IMR-90 (cell line): ENCODE measurements at regions not wholly inside any gene's neighbourhood (a gene's known extent, or its start where the extent isn't known, plus 50 kb on each side); places are given as distances from the start of the nearest gene placed in this dataset.

Experiments
- CEBPB ChIP-seq: IDR thresholded peaks from 2 replicates; pipeline ENCODE4 v1.6.1; 2012; ENCODE audit warnings: low read depth, low read length, improper control_type of control experiment
- CTCF ChIP-seq: conservative IDR thresholded peaks from 2 replicates; pipeline ENCODE4 v1.5.1; 2012; ENCODE audit warnings: mild to moderate bottlenecking, low read depth, low read length, improper control_type of control experiment
- MXI1 ChIP-seq: IDR thresholded peaks from 2 replicates; pipeline ENCODE4 v1.6.1; 2012; ENCODE audit warnings: low read depth, mild to moderate bottlenecking, low read length, moderate library complexity, borderline replicate concordance
- NFE2L2 ChIP-seq: fragments of 150-350 bp; IDR thresholded peaks from 2 replicates; pipeline ENCODE4 v1.6.1; 2016; ENCODE audit warnings: low read depth, mild to moderate bottlenecking, low read length
- POLR2A ChIP-seq: IDR thresholded peaks from 2 replicates; pipeline ENCODE4 v1.6.1; 2012; ENCODE audit warnings: mild to moderate bottlenecking, low read depth, low read length
- RFX5 ChIP-seq: IDR thresholded peaks from 2 replicates; pipeline ENCODE4 v1.8.0; 2012; ENCODE audit warnings: low read depth, mild to moderate bottlenecking, low read length, moderate library complexity
- SMC3 ChIP-seq: fragments of 150-350 bp; IDR thresholded peaks from 2 replicates; pipeline ENCODE4 v1.6.1; 2016; ENCODE audit warnings: low read depth, mild to moderate bottlenecking, antibody characterized with exemption, low read length, moderate library complexity

DNA sequence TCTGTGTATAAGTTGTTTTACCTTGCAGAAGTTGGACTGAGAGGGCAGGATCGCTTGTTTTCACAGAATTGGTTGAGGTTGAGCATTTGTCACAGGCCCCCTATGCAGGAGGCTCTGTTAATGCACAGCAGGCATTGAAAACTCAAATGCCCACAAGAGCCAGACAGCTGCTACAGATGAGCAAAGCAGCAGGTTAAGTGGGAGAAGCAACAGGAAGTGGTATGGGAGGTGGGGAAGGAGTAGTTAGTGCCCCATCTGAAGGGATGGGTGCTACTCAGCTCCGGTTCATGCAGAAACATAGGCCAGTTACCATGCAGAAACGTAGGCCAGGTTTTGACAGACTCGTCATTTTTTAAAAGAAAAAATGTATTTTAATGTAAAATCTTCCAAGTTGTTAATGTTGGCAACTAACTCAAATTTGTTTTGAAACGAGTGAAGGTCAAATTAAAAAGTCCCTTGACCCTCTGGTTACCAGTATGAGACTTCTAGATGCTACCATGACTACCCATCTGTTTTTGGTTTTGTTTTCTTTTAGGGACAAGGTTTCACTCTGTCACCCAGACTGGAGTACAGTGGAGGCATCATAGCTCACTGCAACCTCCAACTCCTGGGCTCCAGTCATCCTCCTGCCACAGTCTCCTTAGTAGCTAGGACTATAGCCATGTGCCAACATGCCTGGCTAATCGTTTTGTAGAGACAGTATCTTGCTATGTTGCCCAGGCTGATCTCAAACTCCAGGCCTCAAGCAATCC lies 84.7 kb upstream of the FRMD6 start:
- TF ChIP-seq SMC3 (no peak), CTCF (no peak), NFE2L2 (no peak), POLR2A (no peak), MXI1 (no peak), RFX5 (no peak), CEBPB (no peak)
